ENCODE measurements at regions not wholly inside any gene's neighbourhood (a gene's known extent, or its start where the extent isn't known, plus 50 kb on each side); places are given as distances from the start of the nearest gene placed in this dataset.

- peaks cover 1 to 8% (median 3%) of the 10 kb centered on the region in 7 donors for H3K9me3 Mint-ChIP-seq
- H3K4me1 Mint-ChIP-seq, result no peaks in the 10 kb centered on the region
- peaks cover 2 to 5% (median 2%) of the 10 kb centered on the region in 3 donors for H3K27me3 Mint-ChIP-seq (ENCODE audit: low read depth in 3 of 3)
- H3K27ac Mint-ChIP-seq, result no peak overlapping the region
- H3K36me3 Mint-ChIP-seq, result no peaks in the 10 kb centered on the region
- no peak overlapping the region for H3K4me3 Mint-ChIP-seq
- Histone ChIP-seq H3K27me3 (ENCODE audit: control insufficient read depth in 2 of 2, insufficient read depth in 2 of 2, low read length in 2 of 2) (no peaks in the 10 kb centered on the region), H3K9me3 (replicated peaks in 1 of 2; ENCODE audit: control insufficient read depth in 1 of 2, insufficient read depth in 1 of 2, low read length in 2 of 2) (peaks cover 12 to 15% of the 10 kb centered on the region in 2 donors), H3K79me2 (ENCODE audit: insufficient read depth, low read length) (no peaks in the 10 kb centered on the region), H3K4me1 (ENCODE audit: control insufficient read depth in 1 of 2, insufficient read depth in 2 of 2, low read length in 2 of 2) (no peaks in the 10 kb centered on the region), H4K20me1 (ENCODE audit: insufficient read depth, low read length) (no peaks in the 10 kb centered on the region), H3K4me3 (replicated peaks in 1 of 3; ENCODE audit: low read depth in 2 of 3, low read length in 3 of 3) (no peak overlapping the region), H3K36me3 (replicated peaks in 1 of 2; ENCODE audit: control insufficient read depth in 1 of 2, insufficient read depth in 2 of 2, low read length in 2 of 2) (no peaks in the 10 kb centered on the region), H3K4me2 (replicated peaks; ENCODE audit: extremely low read depth, low read length, poor library complexity, severe bottlenecking) (no peak overlapping the region), H3K9ac (ENCODE audit: insufficient read depth, low read length, poor library complexity, severe bottlenecking) (no peak overlapping the region), H2AFZ (ENCODE audit: insufficient read depth, low read depth, low read length, poor library complexity, severe bottlenecking) (no peak overlapping the region), H3K27ac (ENCODE audit: low read depth in 1 of 2, low read length in 2 of 2) (no peak overlapping the region)
- DNase-seq, result no peak
- no peak for TF ChIP-seq CTCF (IDR thresholded peaks at IDR 0.05)
- intact Hi-C loops (cut with micrococcal nuclease), result no loop called here
- WGBS (ENCODE audit: insufficient coverage), result no CpG with 5 or more reads among the region's 2 CpGs
Observed at GRCh38 chr7:145899938-145900337, 216.7 kb upstream of the CNTNAP2 start.

- DNase-seq, result no peak
- Histone ChIP-seq H3K4me3 (replicated peaks in 1 of 3; ENCODE audit: low read depth in 2 of 3, low read length in 3 of 3) (no peak overlapping the region), H3K9me3 (replicated peaks in 1 of 2; ENCODE audit: control insufficient read depth in 1 of 2, insufficient read depth in 1 of 2, low read length in 2 of 2) (no peaks in the 10 kb centered on the region), H3K27me3 (ENCODE audit: control insufficient read depth in 2 of 2, insufficient read depth in 2 of 2, low read length in 2 of 2) (no peaks in the 10 kb centered on the region), H4K20me1 (ENCODE audit: insufficient read depth, low read length) (no peaks in the 10 kb centered on the region), H3K36me3 (replicated peaks in 1 of 2; ENCODE audit: control insufficient read depth in 1 of 2, insufficient read depth in 2 of 2, low read length in 2 of 2) (no peaks in the 10 kb centered on the region), H3K4me2 (replicated peaks; ENCODE audit: extremely low read depth, low read length, poor library complexity, severe bottlenecking) (no peak overlapping the region), H2AFZ (ENCODE audit: insufficient read depth, low read depth, low read length, poor library complexity, severe bottlenecking) (no peak overlapping the region), H3K27ac (ENCODE audit: low read depth in 1 of 2, low read length in 2 of 2) (no peak overlapping the region), H3K9ac (ENCODE audit: insufficient read depth, low read length, poor library complexity, severe bottlenecking) (no peak overlapping the region), H3K79me2 (ENCODE audit: insufficient read depth, low read length) (no peaks in the 10 kb centered on the region), H3K4me1 (ENCODE audit: control insufficient read depth in 1 of 2, insufficient read depth in 2 of 2, low read length in 2 of 2) (no peaks in the 10 kb centered on the region)
- Mint-ChIP-seq H3K36me3 (no peaks in the 10 kb centered on the region), H3K9me3 (peaks cover 0 to 7% (median 2%) of the 10 kb centered on the region in 7 donors), H3K4me1 (no peaks in the 10 kb centered on the region), H3K27ac (no peak overlapping the region), H3K4me3 (no peak overlapping the region), H3K27me3 (ENCODE audit: low read depth in 3 of 3) (peaks cover 1 to 2% (median 1%) of the 10 kb centered on the region in 3 donors)
- TF ChIP-seq CTCF (IDR thresholded peaks at IDR 0.05), result no peak
- WGBS (ENCODE audit: insufficient coverage), result no CpG with 5 or more reads among the region's 4 CpGs
- intact Hi-C loops (cut with micrococcal nuclease), result no loop called here
Observed at GRCh38 chr7:145893925-145894535, 222.6 kb upstream of the CNTNAP2 start.
